PC-9 (cell line): ENCODE measurements at regions not wholly inside any gene's neighbourhood (a gene's known extent, or its start where the extent isn't known, plus 50 kb on each side); places are given as distances from the start of the nearest gene placed in this dataset.

ENCODE experiments used
- BruUV-seq: library from RNA; stranded (reverse); fragments of 400-500 nt; replicated peaks from 2 replicates; lab custom pipeline; 2021; lab: Mats Ljungman, UMichigan
- CTCF ChIA-PET: fragments of 300-600 bp; sonication (Branson Sonifier 250); formaldehyde crosslinking; loops from one replicate; lab custom pipeline; 2022; ENCODE audit warnings: antibody characterized with exemption; lab: Charles Lee
- POLR2A ChIA-PET: fragments of 300-600 bp; sonication (Branson Sonifier 250); formaldehyde crosslinking; loops from one replicate; lab custom pipeline; 2022; ENCODE audit warnings: antibody characterized with exemption; ENCODE audit not compliant: unreplicated experiment; lab: Charles Lee
- DNase-seq, 2 experiments: peaks; one replicate each; pipeline versions ENCODE4 v3.0.0 to v3.0.0-alpha.2; 2015 to 2022; ENCODE audit warnings: mixed read lengths in 1 of 2
- H2AFZ ChIP-seq: fragments of 200-600 bp; sonication (generic); 2 replicates; pipeline ENCODE4 v1.8.1; 2017; ENCODE audit warnings: antibody characterized with exemption
- H3F3A ChIP-seq: fragments of 200-600 bp; sonication (generic); 2 replicates; pipeline ENCODE4 v1.8.1; 2017; ENCODE audit warnings: antibody characterized with exemption, mild to moderate bottlenecking, low read depth; ENCODE audit not compliant: insufficient read depth
- H3K27ac ChIP-seq: fragments of 200-600 bp; sonication (generic); 2 replicates; pipeline ENCODE4 v1.6.1; 2016; ENCODE audit warnings: mixed run types
- H3K27me3 ChIP-seq: fragments of 200-600 bp; sonication (generic); 2 replicates; pipeline ENCODE4 v1.6.1; 2016; ENCODE audit warnings: low read depth, mixed run types; ENCODE audit not compliant: insufficient read depth
- H3K36me3 ChIP-seq: fragments of 200-600 bp; sonication (generic); 2 replicates; pipeline ENCODE4 v1.6.1; 2016; ENCODE audit warnings: low read depth, mixed run types
- H3K4me1 ChIP-seq: fragments of 200-600 bp; sonication (generic); replicated peaks from 2 replicates; pipeline ENCODE4 v1.6.1; 2016; ENCODE audit warnings: mixed run types; ENCODE audit not compliant: insufficient read depth
- H3K4me2 ChIP-seq: fragments of 200-600 bp; sonication (generic); 2 replicates; pipeline ENCODE4 v1.6.1; 2017; ENCODE audit warnings: mixed run types
- H3K4me3 ChIP-seq: fragments of 200-600 bp; sonication (generic); 2 replicates; pipeline ENCODE4 v1.6.1; 2016; ENCODE audit warnings: mixed run types
- H3K79me2 ChIP-seq: fragments of 200-600 bp; sonication (generic); 2 replicates; pipeline ENCODE4 v1.6.1; 2017; ENCODE audit warnings: low read depth, mixed run types
- H3K9me2 ChIP-seq: fragments of 200-600 bp; sonication (generic); 2 replicates; pipeline ENCODE4 v1.8.1; 2017; ENCODE audit warnings: mild to moderate bottlenecking; ENCODE audit not compliant: insufficient read depth
- H3K9me3 ChIP-seq: fragments of 200-600 bp; sonication (generic); 2 replicates; pipeline ENCODE4 v1.8.1; 2016; ENCODE audit warnings: low read depth; ENCODE audit not compliant: insufficient read depth
- H4K20me1 ChIP-seq: fragments of 200-600 bp; sonication (generic); 2 replicates; pipeline ENCODE4 v1.8.1; 2017; ENCODE audit not compliant: insufficient read depth
- CTCF ChIP-seq: fragments of 200-600 bp; sonication (generic); conservative IDR thresholded peaks from 2 replicates; pipeline ENCODE4 v1.6.1; 2017; ENCODE audit warnings: mixed run types, antibody characterized with exemption, mild to moderate bottlenecking, moderate library complexity
- EZH2 ChIP-seq: fragments of 200-600 bp; sonication (generic); IDR thresholded peaks from 2 replicates; pipeline ENCODE4 v1.8.0; 2017; ENCODE audit warnings: antibody characterized with exemption, low read depth
- intact Hi-C: fragments of 100-400 bp; cut with micrococcal nuclease; formaldehyde crosslinking; loops from one replicate; pipeline ENCODE4 v1.10.0; 2022; ENCODE audit not compliant: unreplicated experiment

- ChIA-PET POLR2A (no interaction called here), CTCF (no interaction called here)
- Histone ChIP-seq H3K79me2 (no peaks in the 10 kb centered on the region), H2AFZ (no peak overlapping the region), H3K27ac (no peak overlapping the region), H3K36me3 (no peaks in the 10 kb centered on the region), H3K4me2 (no peak overlapping the region), H3K4me3 (no peak overlapping the region), H3K9me2 (no peaks in the 10 kb centered on the region), H3F3A (no peaks in the 10 kb centered on the region), H4K20me1 (no peaks in the 10 kb centered on the region), H3K9me3 (no peaks in the 10 kb centered on the region), H3K4me1 (no peaks in the 10 kb centered on the region), H3K27me3 (no peaks in the 10 kb centered on the region)
- BruUV-seq: no TSS peak
- no peak for DNase-seq
- TF ChIP-seq CTCF (no peak), EZH2 (no peak)
- intact Hi-C loops: no loop called here
Measured at GRCh38 chr11:79973721-79974617, 533.1 kb upstream of the TENM4 start.

- no peaks in the 10 kb centered on the region for H3K79me2 ChIP-seq
- H3K4me2 ChIP-seq: no peak overlapping the region
- no peak for DNase-seq
- H2AFZ ChIP-seq: no peak overlapping the region
- H3K36me3 ChIP-seq: no peaks in the 10 kb centered on the region
- H3F3A ChIP-seq: no peaks in the 10 kb centered on the region
- H3K9me3 ChIP-seq: no peaks in the 10 kb centered on the region
- no peaks in the 10 kb centered on the region for H4K20me1 ChIP-seq
- no peaks in the 10 kb centered on the region for H3K9me2 ChIP-seq
- H3K4me1 ChIP-seq: no peaks in the 10 kb centered on the region
- no TSS peak for BruUV-seq
- no peaks in the 10 kb centered on the region for H3K27me3 ChIP-seq
- H3K4me3 ChIP-seq: no peak overlapping the region
- TF ChIP-seq CTCF (no peak), EZH2 (no peak)
- intact Hi-C loops: no loop called here
- CTCF ChIA-PET: no interaction called here
- POLR2A ChIA-PET: no interaction called here
- H3K27ac ChIP-seq: no peak overlapping the region
Measured at GRCh38 chr11:79971255-79971654, 530.4 kb upstream of the TENM4 start.

- no peak for TF ChIP-seq CTCF
- TF ChIP-seq EZH2: no peak
- intact Hi-C loops: no loop called here
- no peak overlapping the region for H3K4me2 ChIP-seq
- H4K20me1 ChIP-seq: no peaks in the 10 kb centered on the region
- no peaks in the 10 kb centered on the region for H3K36me3 ChIP-seq
- H2AFZ ChIP-seq: no peak overlapping the region
- H3K4me3 ChIP-seq: no peak overlapping the region
- no peaks in the 10 kb centered on the region for H3F3A ChIP-seq
- BruUV-seq: no TSS peak
- no peaks in the 10 kb centered on the region for H3K9me3 ChIP-seq
- H3K4me1 ChIP-seq: no peaks in the 10 kb centered on the region
- no peak overlapping the region for H3K27ac ChIP-seq
- CTCF ChIA-PET: no interaction called here
- DNase-seq: no peak
- no peaks in the 10 kb centered on the region for H3K79me2 ChIP-seq
- POLR2A ChIA-PET: no interaction called here
- no peaks in the 10 kb centered on the region; the same call in 1 of the 2 replicates for H3K9me2 ChIP-seq
- no peaks in the 10 kb centered on the region for H3K27me3 ChIP-seq
Measured at GRCh38 chr11:79966592-79966991, 525.8 kb upstream of the TENM4 start.
